Stimulated activated naive B cell treated with anti-CD40 and anti-IgM and Interleukin-4, amounts not matched to agents 10 μg/mL and 1 μg/mL and 100 μg/mL, for 72 hours (primary cell): ENCODE measurements at regions not wholly inside any gene's neighbourhood (a gene's known extent, or its start where the extent isn't known, plus 50 kb on each side); places are given as distances from the start of the nearest gene placed in this dataset.

Experiments
- ATAC-seq, 2 donors: fragments of 150-1000 bp; cut with Tn5 transposase; replicated peaks; 2 replicates each; pipeline ENCODE4 v1.10.0; 2021; ENCODE audit warnings: moderate library complexity in 1 of 2
- DNase-seq: peaks from one replicate; pipeline ENCODE4 v3.0.0; 2021
- H3K27ac Mint-ChIP-seq: one replicate; pipeline ENCODE4 v1.8.0; 2022; ENCODE audit warnings: mild to moderate bottlenecking, mixed read lengths
- H3K27me3 Mint-ChIP-seq, 2 donors: one replicate each; pipeline ENCODE4 v1.8.0; 2022; ENCODE audit warnings: mixed read lengths in 2 of 2
- H3K36me3 Mint-ChIP-seq, 2 donors: one replicate each; pipeline ENCODE4 v1.8.0; 2022; ENCODE audit warnings: mixed read lengths in 2 of 2, mild to moderate bottlenecking in 1 of 2
- H3K4me1 Mint-ChIP-seq, 2 donors: one replicate each; pipeline ENCODE4 v1.8.0; 2022; ENCODE audit warnings: mixed read lengths in 2 of 2, mild to moderate bottlenecking in 1 of 2
- H3K4me3 Mint-ChIP-seq, 2 donors: one replicate each; pipeline ENCODE4 v1.8.0; 2022; ENCODE audit warnings: mild to moderate bottlenecking in 2 of 2, mixed read lengths in 2 of 2, moderate library complexity in 1 of 2
- H3K9me3 Mint-ChIP-seq, 2 donors: one replicate each; pipeline ENCODE4 v1.8.0; 2022; ENCODE audit warnings: mixed read lengths in 2 of 2, mild to moderate bottlenecking in 1 of 2

DNA sequence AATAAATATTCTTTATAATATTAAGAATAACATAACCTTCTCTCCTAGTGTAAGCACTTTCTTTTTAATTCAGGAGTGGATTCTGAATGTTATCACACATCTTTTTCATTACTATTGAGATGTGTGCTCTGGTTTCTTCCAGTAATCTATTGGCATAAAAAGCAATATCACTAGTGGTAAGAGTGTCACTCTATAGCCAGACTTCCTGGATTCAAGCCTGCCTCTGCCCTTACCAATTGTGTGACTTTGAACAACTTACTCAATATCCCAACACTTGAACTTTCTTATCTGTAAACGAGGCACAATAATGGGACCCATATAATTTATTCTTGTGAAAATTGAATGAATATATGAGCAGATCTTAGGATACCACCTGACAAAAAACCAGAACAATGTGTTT lies 71.0 kb downstream of the SEM1 start:
- no peak overlapping the region for H3K4me3 Mint-ChIP-seq
- H3K4me1 Mint-ChIP-seq, result peaks cover 0 to 2% of the 10 kb centered on the region in 2 donors
- H3K27ac Mint-ChIP-seq, result no peak overlapping the region
- H3K27me3 Mint-ChIP-seq, result no peaks in the 10 kb centered on the region
- DNase-seq (no peak), ATAC-seq (no peak)
- H3K36me3 Mint-ChIP-seq, result peaks cover 2 to 4% of the 10 kb centered on the region in 2 donors
- H3K9me3 Mint-ChIP-seq, result no peaks in the 10 kb centered on the region

DNA sequence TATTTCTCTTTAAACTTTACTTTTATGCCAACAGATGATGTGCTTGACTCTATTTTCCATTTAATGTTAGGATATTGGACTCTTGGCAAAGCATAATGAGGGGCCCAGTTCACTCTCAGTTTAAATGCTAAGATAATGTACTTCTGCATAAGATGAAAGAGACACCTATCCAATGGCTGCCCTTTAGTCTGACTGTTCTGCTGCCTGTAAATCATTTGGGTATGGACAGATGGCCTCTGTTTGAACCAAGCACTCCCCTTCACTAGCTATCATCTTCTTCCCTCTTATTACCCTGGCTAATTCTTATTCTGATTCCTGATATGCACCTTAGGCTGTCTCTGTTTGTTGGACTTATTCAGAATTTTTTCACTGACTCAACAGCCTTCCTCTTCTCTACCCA lies 72.1 kb downstream of the SEM1 start:
- Mint-ChIP-seq H3K4me3 (no peak overlapping the region), H3K27me3 (no peaks in the 10 kb centered on the region), H3K4me1 (peaks cover 0 to 2% of the 10 kb centered on the region in 2 donors), H3K36me3 (peaks cover 0 to 2% of the 10 kb centered on the region in 2 donors), H3K27ac (no peak overlapping the region), H3K9me3 (no peaks in the 10 kb centered on the region)
- ATAC-seq (no peak), DNase-seq (no peak)

DNA sequence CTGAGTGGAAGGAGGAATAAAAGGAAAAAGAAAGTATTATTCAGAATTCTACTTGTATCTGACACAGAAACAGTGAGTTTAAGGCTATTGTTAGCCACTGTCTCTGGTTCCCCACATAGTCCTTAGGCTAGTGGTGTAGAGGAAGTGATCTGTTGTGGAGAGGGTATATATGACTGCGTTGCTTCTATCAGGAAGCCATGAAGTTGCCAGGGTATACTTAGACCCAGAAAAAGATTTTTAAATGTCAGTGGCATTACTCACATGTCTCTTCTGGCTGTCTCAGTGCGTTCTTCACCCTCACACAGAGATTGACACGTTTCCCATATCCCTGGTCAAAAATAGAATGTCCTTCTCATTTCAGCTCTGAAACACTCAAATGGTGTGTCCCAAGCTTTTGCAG lies 72.7 kb downstream of the SEM1 start:
- DNase-seq, result no peak
- no peak overlapping the region for H3K27ac Mint-ChIP-seq

GRCh38 chr7:96636342-96636860 lies 73.2 kb downstream of the SEM1 start:
- peaks cover 0 to 2% of the 10 kb centered on the region in 2 donors for H3K36me3 Mint-ChIP-seq
- ATAC-seq, result peak in 1 of 2 donors; percentile 16
- DNase-seq, result no peak
- H3K4me3 Mint-ChIP-seq, result no peak overlapping the region
- no peaks in the 10 kb centered on the region for H3K9me3 Mint-ChIP-seq
- H3K27me3 Mint-ChIP-seq, result peaks cover 0 to 3% of the 10 kb centered on the region in 2 donors
- no peak overlapping the region for H3K27ac Mint-ChIP-seq
- peaks cover 0 to 2% of the 10 kb centered on the region in 2 donors for H3K4me1 Mint-ChIP-seq

More for the DNA sequence above, 72.7 kb downstream of the SEM1 start:
- Mint-ChIP-seq H3K27me3 (peaks cover 0 to 3% of the 10 kb centered on the region in 2 donors), H3K4me3 (no peak overlapping the region), H3K4me1 (peaks cover 0 to 2% of the 10 kb centered on the region in 2 donors), H3K36me3 (peaks cover 0 to 2% of the 10 kb centered on the region in 2 donors), H3K9me3 (no peaks in the 10 kb centered on the region)
- peak; percentile 87 to 89 for ATAC-seq

- H3K27ac Mint-ChIP-seq, result no peak overlapping the region
- H3K27me3 Mint-ChIP-seq, result peaks cover 3 to 14% of the 10 kb centered on the region in 2 donors
- no peaks in the 10 kb centered on the region for H3K4me1 Mint-ChIP-seq
- ATAC-seq, result no peak
- H3K9me3 Mint-ChIP-seq, result peaks cover 0 to 5% of the 10 kb centered on the region in 2 donors
- no peak overlapping the region for H3K4me3 Mint-ChIP-seq
- no peak for DNase-seq
- no peaks in the 10 kb centered on the region for H3K36me3 Mint-ChIP-seq
Measured at GRCh38 chr7:96629884-96630283, 79.8 kb downstream of the SEM1 start.

- H3K36me3 Mint-ChIP-seq, result peaks cover 0 to 5% of the 10 kb centered on the region in 2 donors
- H3K9me3 Mint-ChIP-seq, result peaks cover 5 to 6% of the 10 kb centered on the region in 2 donors
- ATAC-seq (no peak), DNase-seq (no peak)
- no peak overlapping the region for H3K4me3 Mint-ChIP-seq
- H3K27me3 Mint-ChIP-seq, result peaks cover 0 to 12% of the 10 kb centered on the region in 2 donors
- H3K27ac Mint-ChIP-seq, result no peak overlapping the region
- no peaks in the 10 kb centered on the region for H3K4me1 Mint-ChIP-seq
Measured at GRCh38 chr7:96624954-96625353, 84.7 kb downstream of the SEM1 start.

GRCh38 chr7:96621932-96622331 lies 87.7 kb downstream of the SEM1 start:
- ATAC-seq (no peak), DNase-seq (no peak)
- Mint-ChIP-seq H3K27ac (no peak overlapping the region), H3K27me3 (no peaks in the 10 kb centered on the region), H3K36me3 (peaks cover 0 to 5% of the 10 kb centered on the region in 2 donors), H3K4me1 (no peaks in the 10 kb centered on the region), H3K9me3 (peaks cover 11 to 15% of the 10 kb centered on the region in 2 donors), H3K4me3 (no peak overlapping the region)

- Mint-ChIP-seq H3K4me3 (no peak overlapping the region), H3K36me3 (no peaks in the 10 kb centered on the region), H3K4me1 (no peaks in the 10 kb centered on the region), H3K9me3 (peaks cover 13 to 16% of the 10 kb centered on the region in 2 donors), H3K27ac (no peak overlapping the region), H3K27me3 (no peaks in the 10 kb centered on the region)
- no peak for ATAC-seq
- DNase-seq, result no peak
Measured at GRCh38 chr7:96614154-96614867, 95.3 kb downstream of the SEM1 start.

- Mint-ChIP-seq H3K9me3 (peaks cover 6 to 7% of the 10 kb centered on the region in 2 donors), H3K4me1 (no peaks in the 10 kb centered on the region), H3K27ac (no peak overlapping the region), H3K27me3 (no peaks in the 10 kb centered on the region), H3K36me3 (no peaks in the 10 kb centered on the region), H3K4me3 (no peak overlapping the region)
- no peak for DNase-seq
- ATAC-seq, result no peak
Measured at GRCh38 chr7:96612034-96612433, 97.6 kb downstream of the SEM1 start.

GRCh38 chr7:96605045-96605716 lies 104.5 kb downstream of the SEM1 start:
- Mint-ChIP-seq H3K36me3 (no peaks in the 10 kb centered on the region), H3K4me1 (no peaks in the 10 kb centered on the region), H3K9me3 (peaks cover 2 to 3% of the 10 kb centered on the region in 2 donors), H3K4me3 (no peak overlapping the region), H3K27me3 (peaks cover 3 to 14% of the 10 kb centered on the region in 2 donors), H3K27ac (no peak overlapping the region)
- DNase-seq (no peak), ATAC-seq (no peak)

DNA sequence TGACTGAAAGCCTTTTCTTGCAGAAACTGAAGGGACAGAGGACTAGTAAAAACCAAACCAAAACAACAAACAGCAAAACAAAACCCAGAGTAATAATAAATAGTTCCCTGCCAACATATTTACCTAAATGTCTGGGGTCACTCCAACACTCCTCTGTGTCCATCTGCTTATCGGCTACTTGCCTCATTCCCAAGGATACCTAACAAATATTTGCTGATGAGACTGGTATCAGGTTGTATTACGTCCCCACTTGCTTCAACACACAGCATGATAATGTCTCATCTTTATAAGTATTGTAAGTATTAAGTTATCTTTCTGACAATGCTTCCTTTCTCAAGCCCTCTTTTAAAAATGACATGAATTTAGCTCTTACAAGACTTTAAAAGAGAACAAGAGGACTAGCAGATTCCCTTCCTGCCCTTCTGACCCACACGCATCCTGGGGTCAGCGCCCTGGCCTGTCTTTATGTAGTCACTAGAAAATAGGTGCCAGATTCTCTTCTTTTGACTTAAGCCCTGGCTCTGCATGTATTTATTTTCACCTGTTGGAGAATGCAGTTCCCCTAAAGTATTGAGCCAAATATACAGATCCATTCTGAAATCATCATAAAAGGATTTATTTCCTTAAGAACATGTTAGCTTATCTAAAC lies 110.2 kb downstream of the SEM1 start:
- no peak for DNase-seq
- H3K4me1 Mint-ChIP-seq, result no peaks in the 10 kb centered on the region
- H3K4me3 Mint-ChIP-seq, result no peak overlapping the region
- H3K36me3 Mint-ChIP-seq, result no peaks in the 10 kb centered on the region
- H3K27me3 Mint-ChIP-seq, result peaks cover 3 to 14% of the 10 kb centered on the region in 2 donors
- no peak for ATAC-seq
- H3K27ac Mint-ChIP-seq, result no peak overlapping the region
- H3K9me3 Mint-ChIP-seq, result peaks cover 0 to 2% of the 10 kb centered on the region in 2 donors

DNA sequence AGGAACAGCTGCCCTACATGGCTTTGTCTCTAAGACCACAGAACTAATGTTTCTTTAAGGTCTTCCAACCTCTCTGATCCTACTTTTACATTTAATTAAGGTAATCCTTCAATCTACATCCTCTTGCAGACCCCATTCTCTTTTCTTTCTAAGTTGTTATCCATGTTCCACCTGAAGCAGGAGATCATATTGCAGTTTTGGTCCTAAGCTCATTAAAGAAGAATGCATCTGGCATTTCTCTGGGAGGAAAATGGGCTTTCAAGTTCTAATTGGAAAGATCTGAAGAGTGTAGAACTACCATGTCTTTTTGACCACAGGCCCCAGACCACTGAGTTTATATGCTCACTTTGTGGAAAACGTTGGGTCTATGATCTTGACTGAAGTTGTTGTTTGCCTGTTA lies 111.2 kb downstream of the SEM1 start:
- ATAC-seq (no peak), DNase-seq (no peak)
- H3K4me3 Mint-ChIP-seq, result no peak overlapping the region
- no peaks in the 10 kb centered on the region for H3K36me3 Mint-ChIP-seq
- H3K27me3 Mint-ChIP-seq, result peaks cover 3 to 14% of the 10 kb centered on the region in 2 donors
- H3K4me1 Mint-ChIP-seq, result no peaks in the 10 kb centered on the region
- H3K27ac Mint-ChIP-seq, result no peak overlapping the region
- H3K9me3 Mint-ChIP-seq, result peaks cover 0 to 2% of the 10 kb centered on the region in 2 donors

DNA sequence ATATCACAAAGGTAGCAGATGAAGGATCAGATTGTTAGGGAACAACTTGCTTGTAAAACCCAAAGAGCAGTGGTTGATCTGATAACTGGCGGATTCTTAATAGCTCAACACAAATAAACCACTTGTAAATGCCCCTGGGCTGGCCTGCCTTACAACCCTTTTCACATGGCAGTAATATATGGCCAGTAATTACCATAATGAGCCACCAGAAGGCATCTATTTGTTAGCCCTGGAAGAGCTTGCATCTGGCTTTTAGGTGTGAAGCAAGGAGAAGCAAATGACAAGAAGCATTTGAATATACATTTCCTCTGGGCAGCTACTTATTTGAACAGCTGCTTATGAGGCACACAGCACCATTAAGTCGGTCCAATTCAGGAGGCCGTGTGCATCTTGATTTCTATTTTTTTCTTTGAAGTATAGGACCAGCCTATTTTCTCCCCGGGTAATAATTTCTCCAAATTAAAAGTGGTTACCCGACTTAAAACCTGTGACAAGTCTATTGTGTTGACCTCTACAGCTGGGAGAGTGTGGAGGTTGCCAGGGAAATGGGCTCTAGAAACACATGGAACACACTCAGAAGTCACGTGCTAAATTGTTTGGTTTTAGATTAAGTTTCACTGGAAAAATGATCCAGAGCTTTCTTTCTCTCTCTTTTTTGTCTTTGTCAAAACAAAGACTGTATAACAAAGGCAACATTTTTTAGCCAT lies 113.4 kb downstream of the SEM1 start:
- Mint-ChIP-seq H3K27me3 (peaks cover 3 to 17% of the 10 kb centered on the region in 2 donors), H3K36me3 (no peaks in the 10 kb centered on the region)
- DNase-seq, result no peak

More for the DNA sequence above, 113.4 kb downstream of the SEM1 start:
- no peak for ATAC-seq
- Mint-ChIP-seq H3K27ac (no peak overlapping the region), H3K4me1 (no peaks in the 10 kb centered on the region), H3K4me3 (no peak overlapping the region), H3K9me3 (peaks cover 0 to 2% of the 10 kb centered on the region in 2 donors)
